Chondrocyte (in vitro differentiated cells): ENCODE measurements at regions not wholly inside any gene's neighbourhood (a gene's known extent, or its start where the extent isn't known, plus 50 kb on each side); places are given as distances from the start of the nearest gene placed in this dataset.

ENCODE experiments used
- DNase-seq: peaks from one replicate; pipeline ENCODE4 v3.0.0; 2021; ENCODE audit warnings: mixed read lengths, low spot score
- H3K27ac Mint-ChIP-seq: one replicate; pipeline ENCODE4 v1.8.0; 2021; ENCODE audit warnings: mild to moderate bottlenecking, moderate library complexity, mixed read lengths; ENCODE audit not compliant: unreplicated experiment
- H3K27me3 Mint-ChIP-seq: 2 replicates; pipeline ENCODE4 v1.8.0; 2021; ENCODE audit warnings: low read depth, mixed read lengths
- H3K36me3 Mint-ChIP-seq: 2 replicates; pipeline ENCODE4 v1.8.0; 2021; ENCODE audit warnings: low read depth, mixed read lengths
- H3K4me1 Mint-ChIP-seq: 2 replicates; pipeline ENCODE4 v1.8.0; 2021; ENCODE audit warnings: low read depth, mild to moderate bottlenecking, mixed read lengths
- H3K4me3 Mint-ChIP-seq: one replicate; pipeline ENCODE4 v1.8.0; 2021; ENCODE audit warnings: mild to moderate bottlenecking, moderate library complexity, mixed read lengths; ENCODE audit not compliant: unreplicated experiment
- H3K9me3 Mint-ChIP-seq: 2 replicates; pipeline ENCODE4 v1.8.0; 2021; ENCODE audit warnings: low read depth, mixed read lengths
- TF ChIP-seq, protein P1 (sequence below): fragments of 200-600 bp; sonication (generic); IDR thresholded peaks from 2 replicates; pipeline ENCODE4 v1.5.0; 2021; ENCODE audit warnings: antibody characterized with exemption, mild to moderate bottlenecking, moderate library complexity

DNA sequence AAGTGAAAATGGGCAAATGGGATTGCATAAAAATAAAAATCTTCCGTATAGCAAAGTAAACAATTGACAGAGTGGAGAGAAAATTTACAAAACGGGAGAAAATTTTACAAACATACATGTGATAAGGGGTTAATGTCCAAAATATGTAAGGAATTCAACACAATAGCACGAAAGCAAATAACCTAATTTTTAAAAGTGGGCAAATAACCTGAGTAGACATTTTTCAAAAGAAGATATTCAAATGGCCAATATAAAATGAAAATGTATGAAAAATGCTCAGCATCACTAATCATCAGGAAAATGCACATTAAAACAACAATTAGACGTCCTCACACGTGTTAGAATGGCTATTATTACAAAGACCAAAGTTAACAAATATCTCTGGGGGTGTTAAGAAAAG is 441.5 kb downstream of the HTR1B start:
- H3K4me1 Mint-ChIP-seq = peaks cover 12% of the 10 kb centered on the region

DNA sequence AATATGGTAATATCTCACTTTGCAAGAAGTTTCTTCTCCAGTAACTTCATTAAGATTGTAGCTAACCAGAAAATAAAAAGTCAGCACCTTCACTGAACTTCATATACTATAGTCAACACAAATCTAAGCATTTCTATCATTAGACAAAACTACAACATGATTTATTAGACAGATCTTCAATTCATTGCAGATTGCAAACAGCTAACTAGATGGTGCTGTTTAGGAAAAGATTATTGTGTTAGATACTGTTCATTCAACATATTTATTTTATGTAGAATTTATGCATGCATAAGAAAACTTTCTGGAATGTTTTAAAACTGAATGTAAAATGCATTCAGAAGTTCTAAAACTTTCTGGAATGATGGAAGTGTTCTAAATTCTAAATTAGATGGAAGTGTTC is 442.1 kb downstream of the HTR1B start:
- no peak for DNase-seq
- Mint-ChIP-seq H3K27me3 (no peaks in the 10 kb centered on the region), H3K36me3 (no peaks in the 10 kb centered on the region), H3K9me3 (no peaks in the 10 kb centered on the region), H3K4me1 (peaks cover 12% of the 10 kb centered on the region), H3K27ac (no peak overlapping the region), H3K4me3 (no peak overlapping the region)
- TF ChIP-seq, protein P1, sequence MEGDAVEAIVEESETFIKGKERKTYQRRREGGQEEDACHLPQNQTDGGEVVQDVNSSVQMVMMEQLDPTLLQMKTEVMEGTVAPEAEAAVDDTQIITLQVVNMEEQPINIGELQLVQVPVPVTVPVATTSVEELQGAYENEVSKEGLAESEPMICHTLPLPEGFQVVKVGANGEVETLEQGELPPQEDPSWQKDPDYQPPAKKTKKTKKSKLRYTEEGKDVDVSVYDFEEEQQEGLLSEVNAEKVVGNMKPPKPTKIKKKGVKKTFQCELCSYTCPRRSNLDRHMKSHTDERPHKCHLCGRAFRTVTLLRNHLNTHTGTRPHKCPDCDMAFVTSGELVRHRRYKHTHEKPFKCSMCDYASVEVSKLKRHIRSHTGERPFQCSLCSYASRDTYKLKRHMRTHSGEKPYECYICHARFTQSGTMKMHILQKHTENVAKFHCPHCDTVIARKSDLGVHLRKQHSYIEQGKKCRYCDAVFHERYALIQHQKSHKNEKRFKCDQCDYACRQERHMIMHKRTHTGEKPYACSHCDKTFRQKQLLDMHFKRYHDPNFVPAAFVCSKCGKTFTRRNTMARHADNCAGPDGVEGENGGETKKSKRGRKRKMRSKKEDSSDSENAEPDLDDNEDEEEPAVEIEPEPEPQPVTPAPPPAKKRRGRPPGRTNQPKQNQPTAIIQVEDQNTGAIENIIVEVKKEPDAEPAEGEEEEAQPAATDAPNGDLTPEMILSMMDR = peak; percentile 73

More for the DNA sequence above, 441.5 kb downstream of the HTR1B start:
- H3K4me3 Mint-ChIP-seq = no peak overlapping the region
- H3K36me3 Mint-ChIP-seq = no peaks in the 10 kb centered on the region
- no peaks in the 10 kb centered on the region for H3K27me3 Mint-ChIP-seq
- H3K27ac Mint-ChIP-seq = no peak overlapping the region
- DNase-seq = no peak
- TF ChIP-seq, protein P1 = no peak
- no peaks in the 10 kb centered on the region for H3K9me3 Mint-ChIP-seq

DNA sequence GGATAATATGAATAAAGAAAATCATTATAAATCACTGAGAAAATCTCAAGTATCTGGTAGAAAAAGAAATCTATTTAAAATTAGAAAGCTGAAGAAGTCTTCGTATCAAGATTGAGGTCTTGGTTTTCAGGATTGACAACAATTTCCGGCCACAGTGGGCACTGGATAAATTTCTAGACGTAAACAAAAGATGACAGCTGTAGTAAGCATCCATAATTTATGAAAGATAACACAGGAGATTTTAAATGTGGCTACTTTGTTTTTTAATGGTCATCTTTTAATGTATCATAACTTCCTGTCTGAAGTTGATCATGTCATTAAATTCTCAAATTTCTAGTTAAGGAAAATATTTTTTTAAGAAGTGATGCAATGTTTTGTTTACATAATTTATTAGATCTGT is 444.2 kb downstream of the HTR1B start:
- DNase-seq = no peak
- no peak overlapping the region for H3K4me3 Mint-ChIP-seq
- peaks cover 24% of the 10 kb centered on the region for H3K4me1 Mint-ChIP-seq
- no peak overlapping the region for H3K27ac Mint-ChIP-seq
- no peaks in the 10 kb centered on the region for H3K27me3 Mint-ChIP-seq
- no peaks in the 10 kb centered on the region for H3K36me3 Mint-ChIP-seq
- H3K9me3 Mint-ChIP-seq = no peaks in the 10 kb centered on the region
- TF ChIP-seq, protein P1 = no peak

DNA sequence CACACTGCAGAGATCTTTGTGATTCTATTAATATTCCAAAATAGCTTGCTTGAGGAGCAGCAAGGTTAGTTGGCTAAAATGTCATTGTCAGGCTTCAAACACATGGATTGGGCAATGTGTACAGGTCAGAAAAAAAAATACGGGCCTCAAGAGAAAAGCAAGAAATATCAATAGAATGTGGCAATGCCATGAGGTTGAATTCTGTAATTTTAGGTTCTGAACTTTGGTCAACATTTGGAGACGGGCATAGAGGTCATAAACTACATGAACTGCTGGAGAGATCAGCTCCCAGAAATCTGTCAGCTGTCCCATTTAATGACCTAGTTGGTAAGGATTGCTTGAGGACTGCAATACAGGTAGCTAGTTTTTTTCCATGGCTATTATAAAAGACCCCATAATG is 445.8 kb downstream of the HTR1B start:
- no peaks in the 10 kb centered on the region for H3K27me3 Mint-ChIP-seq
- H3K27ac Mint-ChIP-seq = no peak overlapping the region
- H3K4me1 Mint-ChIP-seq = peaks cover 24% of the 10 kb centered on the region
- no peaks in the 10 kb centered on the region for H3K9me3 Mint-ChIP-seq
- TF ChIP-seq, protein P1 = no peak
- H3K36me3 Mint-ChIP-seq = no peaks in the 10 kb centered on the region
- H3K4me3 Mint-ChIP-seq = no peak overlapping the region
- DNase-seq = no peak

DNA sequence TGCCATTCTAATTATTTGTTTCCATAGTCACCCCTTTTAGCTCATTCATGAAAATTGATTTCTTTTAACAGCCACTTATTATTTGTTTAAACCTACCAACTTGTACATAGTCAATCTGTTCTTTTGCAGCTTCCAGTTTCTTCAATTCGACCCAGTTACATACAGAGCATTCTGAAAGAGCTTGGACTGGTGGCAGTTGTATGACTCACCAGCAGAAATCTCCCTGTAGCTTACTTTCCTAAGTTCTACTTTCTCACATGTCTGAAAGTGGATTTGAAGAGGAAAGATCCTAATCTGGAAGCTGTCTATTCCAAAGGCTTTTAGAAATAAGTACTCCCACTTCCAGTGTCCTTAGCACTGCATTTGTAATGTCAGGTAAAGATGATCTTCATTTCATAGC is 447.9 kb downstream of the HTR1B start:
- H3K27ac Mint-ChIP-seq = no peak overlapping the region
- H3K4me3 Mint-ChIP-seq = no peak overlapping the region
- no peaks in the 10 kb centered on the region for H3K27me3 Mint-ChIP-seq
- no peaks in the 10 kb centered on the region for H3K36me3 Mint-ChIP-seq
- peaks cover 12% of the 10 kb centered on the region for H3K4me1 Mint-ChIP-seq
- no peak for DNase-seq
- no peaks in the 10 kb centered on the region for H3K9me3 Mint-ChIP-seq
- TF ChIP-seq, protein P1 = no peak
